HPDE6-E6E7 (cell line): ENCODE measurements at regions not wholly inside any gene's neighbourhood (a gene's known extent, or its start where the extent isn't known, plus 50 kb on each side); places are given as distances from the start of the nearest gene placed in this dataset.

ENCODE experiments used
- DNase-seq: peaks from one replicate; pipeline ENCODE4 v3.0.0; 2011; ENCODE audit warnings: missing footprints; ENCODE audit errors: extremely low spot score

DNA sequence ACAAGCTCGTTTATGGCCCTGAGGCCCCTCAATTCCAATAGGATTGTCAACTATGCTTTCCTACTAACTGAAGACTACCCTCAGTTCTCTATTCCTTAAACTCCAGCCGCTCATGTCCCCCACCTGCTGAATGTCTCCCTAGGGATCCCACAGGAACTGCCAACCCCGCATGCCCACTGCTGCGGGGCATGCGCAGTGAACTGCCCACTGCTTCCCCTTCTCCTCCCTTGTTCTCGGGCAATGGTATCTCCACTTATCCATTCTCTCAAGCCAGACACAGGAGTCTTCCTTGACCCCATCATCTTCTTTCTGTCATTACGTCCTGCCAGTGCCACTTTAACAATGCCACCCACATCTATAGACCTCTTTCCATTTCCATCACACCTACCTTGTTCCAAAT lies 90.0 kb downstream of the FGF18 start:
- DNase-seq = no peak

- no peak for DNase-seq
Measured at GRCh38 chr5:171512397-171512796, 93.0 kb downstream of the FGF18 start.

DNA sequence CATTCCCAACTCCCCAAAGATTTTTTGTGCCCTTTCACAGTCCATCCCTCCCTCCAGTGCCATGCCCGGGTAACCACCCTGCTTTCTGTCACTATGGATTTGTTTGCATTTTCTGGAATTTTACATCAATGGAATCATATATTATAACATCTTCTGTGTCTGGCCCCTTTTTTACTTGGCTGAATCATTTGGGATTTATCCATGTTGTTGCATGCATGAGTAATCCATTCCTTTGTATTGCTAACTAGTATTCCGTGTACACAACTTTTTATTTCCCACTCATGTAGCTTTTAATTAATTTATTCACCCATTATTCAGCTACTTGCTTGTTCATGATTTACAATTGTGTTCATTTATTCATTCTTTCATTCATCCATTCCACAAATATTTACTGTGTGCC lies 94.1 kb downstream of the FGF18 start:
- DNase-seq = no peak

DNA sequence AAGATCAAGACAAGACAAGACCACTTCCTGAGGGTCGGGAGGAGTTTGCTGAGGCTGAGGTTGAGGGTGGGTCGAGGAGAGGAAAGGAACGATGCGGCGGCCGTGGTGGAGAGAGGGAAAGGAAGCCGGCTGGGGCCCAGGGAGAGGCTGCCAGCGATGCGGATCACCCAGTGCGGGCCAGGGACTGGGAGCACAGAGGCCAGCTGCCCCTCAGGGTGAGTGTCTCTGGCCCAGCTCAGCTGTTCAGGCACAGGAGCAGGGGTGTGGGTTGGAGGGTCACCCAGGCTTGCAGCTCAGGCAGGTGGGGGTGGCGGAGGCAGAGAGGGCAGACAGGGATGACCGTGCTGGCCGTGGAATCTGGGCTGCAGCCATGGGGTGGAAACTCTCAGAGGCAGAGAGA lies 99.5 kb downstream of the FGF18 start:
- DNase-seq = no peak

DNA sequence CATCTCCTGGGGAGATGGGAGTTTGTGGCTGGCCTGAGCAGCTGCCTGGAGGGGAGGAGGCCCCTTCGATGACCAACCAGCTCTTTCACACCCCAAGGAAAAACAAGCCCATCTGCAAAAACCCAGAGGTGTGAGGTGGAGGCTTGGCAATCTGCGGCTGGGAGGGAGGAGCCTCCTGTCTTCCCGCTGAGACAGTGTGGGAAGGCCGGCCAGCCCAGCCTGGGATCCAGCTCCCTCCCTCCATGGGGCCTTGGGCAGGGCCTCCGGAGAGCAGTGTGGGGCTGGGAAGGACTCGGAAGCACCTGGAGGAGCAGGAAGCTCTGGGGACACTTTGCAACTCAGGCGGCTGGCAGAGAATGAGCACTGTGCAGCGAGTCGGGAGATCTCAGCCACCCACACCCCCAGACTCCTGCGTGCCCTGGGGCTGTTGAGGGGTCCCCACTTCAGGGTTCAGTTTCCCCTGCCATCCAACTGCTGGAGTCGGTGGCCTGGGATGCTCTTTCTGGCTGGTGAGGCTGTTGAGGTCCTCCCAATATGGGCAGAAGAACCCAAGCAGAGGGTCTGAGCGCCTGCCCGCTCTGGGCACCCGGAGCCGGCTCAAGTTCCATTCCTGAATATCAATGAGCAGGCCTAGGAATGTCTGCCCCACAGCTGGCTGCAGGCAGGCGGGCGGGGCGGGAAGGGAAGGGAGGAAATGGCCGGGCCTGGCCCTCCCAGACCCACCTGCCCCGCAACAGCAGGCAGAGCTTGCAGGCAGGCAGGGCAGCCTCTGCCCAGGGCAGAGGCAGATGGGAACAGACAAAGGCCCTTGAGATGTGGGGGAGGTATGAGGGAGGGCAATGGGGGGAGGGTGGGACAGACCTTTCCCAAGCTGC lies 101.1 kb downstream of the FGF18 start:
- no peak for DNase-seq

- DNase-seq = peak; percentile 96
Measured at GRCh38 chr5:171521219-171521633, 101.8 kb downstream of the FGF18 start.

DNA sequence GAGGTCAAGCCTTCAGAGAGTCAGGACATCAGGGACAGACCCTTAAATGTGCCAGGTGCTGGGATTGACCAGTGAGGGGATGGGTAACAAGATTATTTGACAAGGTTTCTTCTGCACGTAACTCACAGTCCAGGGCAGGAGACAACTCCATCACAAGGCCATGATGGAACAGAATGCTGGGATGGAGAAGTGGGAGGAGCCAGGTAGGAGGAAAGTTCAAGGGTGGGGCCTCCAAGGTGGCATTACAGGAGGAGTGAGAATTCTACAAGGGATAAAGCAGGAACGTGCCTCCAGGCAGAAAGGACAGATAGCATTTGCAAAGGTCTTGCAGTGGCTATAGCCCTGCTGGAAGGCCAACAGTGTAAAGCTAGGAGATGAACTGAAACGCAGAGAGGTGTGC lies 102.2 kb downstream of the FGF18 start:
- no peak for DNase-seq

DNA sequence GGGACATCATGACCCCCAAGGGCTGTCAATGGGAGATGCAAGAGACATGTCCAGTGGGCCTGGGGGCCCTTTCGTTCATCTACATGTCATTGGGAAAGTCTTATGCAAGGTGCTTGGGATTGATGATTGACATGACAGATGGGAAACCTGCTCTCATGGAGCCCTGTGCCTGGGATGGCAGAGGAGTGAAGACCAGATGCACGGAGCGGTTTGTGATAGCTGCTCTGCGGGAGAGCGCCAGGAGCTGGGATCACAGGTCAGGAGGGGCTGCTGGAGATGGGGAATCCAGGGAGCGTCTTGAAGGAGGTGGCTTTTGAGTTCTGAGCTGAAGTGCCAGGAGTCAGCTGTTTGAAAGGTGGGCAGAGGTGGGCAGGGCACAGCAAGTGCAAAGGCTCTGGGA lies 104.3 kb downstream of the FGF18 start:
- no peak for DNase-seq

DNA sequence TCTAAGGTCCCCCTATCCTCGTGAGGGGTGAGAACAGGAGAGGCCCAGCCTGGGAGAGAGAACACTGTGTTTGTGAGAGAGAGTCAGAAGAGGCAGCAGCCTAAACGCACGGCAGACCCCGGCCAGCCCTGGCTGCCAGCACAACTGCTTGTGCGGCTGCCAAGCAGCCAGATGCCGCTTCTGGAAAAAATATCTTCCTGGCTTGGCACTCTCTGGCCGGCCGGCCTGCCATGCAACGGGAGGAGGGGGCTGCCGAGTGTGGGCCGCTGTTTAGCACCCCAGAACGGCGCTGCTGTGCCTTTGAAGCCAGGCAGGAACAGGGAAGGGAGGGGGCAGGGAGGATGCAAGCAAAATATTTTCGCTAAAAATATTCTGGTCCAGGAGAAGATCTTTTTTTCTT lies 105.0 kb downstream of the FGF18 start:
- no peak for DNase-seq

- DNase-seq = no peak
Measured at GRCh38 chr5:171525085-171525484, 105.6 kb downstream of the FGF18 start.

DNA sequence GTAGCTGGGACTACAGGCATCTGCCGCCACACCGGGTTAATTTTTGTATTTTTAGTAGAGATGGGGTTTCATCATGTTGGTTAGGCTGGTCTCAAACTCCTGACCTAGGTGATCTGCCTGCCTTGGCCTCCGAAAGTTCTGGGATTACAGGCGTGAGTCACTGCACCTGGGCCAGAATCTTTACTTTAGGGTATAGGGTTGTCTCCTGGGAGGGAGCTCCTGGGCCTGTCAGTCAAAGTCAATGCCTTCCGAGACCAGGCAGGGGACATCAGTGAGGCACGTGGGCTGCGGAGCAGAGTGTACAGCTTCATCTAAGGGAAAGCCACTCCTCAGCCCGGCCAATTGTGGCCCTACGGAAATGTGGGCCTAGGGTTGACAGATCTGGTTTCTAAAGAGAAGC lies 108.6 kb downstream of the FGF18 start:
- no peak for DNase-seq

GRCh38 chr5:171528865-171529614 lies 109.6 kb downstream of the FGF18 start:
- DNase-seq = no peak

DNA sequence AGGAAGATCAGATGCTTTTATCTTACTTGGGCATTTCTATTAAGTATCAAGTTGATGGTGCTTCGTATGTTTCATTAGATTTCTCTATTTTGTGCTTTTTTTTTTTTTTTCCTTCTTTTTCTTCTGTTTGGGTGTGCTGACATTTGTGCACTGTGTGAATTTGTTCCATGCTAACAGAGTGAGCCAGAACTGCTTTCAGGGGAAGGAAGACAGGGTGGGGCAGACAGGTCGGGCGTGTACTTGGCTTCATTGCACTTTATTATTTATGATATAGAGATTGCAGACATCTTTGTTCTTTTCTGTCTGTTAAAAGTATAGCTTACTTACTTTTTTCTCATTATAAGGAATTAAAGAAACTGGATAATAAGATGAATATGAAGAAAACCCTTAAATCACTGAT lies 112.2 kb downstream of the FGF18 start:
- DNase-seq = no peak

- no peak for DNase-seq
Measured at GRCh38 chr5:171533153-171533552, 113.7 kb downstream of the FGF18 start.

DNA sequence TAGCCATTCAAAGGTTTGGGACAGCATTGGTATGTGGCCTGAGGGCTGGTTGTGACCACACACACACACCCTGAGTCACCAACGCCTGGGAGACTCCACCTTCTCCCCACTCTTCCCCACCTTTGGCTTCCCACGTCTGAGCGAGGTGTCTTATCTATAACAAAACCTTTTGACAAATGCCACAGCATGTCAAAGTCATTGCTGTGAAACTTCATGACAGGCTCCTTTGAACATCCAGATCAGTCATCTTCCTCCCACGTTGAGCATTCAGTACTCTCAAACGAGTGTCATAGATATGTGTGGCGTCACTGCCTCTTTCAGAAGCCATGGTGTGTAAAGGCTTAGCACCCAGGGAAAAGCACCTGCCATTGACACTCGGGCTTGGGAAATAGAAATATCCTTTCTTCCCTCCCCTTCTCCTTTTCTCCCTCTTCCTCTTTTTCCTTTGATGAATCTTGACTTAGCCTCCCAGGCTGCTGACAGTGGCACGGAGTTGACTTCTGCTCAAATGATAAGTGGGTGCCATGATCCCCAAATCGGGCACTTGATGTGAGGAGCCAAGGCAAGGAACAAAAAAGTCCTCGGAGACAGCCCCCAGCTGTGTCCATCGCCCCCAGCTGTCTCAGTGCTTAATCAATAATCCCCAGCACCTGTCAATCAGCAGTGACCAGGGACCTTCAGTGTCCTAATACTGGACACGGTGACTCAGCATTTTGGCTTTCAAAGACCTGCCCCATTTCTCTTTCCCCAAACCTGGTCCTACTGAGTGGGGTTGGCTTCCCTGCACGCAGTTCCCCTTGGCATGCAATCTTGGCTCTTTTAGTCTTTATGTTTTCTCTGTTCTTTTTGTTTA lies 114.8 kb downstream of the FGF18 start:
- DNase-seq = no peak

DNA sequence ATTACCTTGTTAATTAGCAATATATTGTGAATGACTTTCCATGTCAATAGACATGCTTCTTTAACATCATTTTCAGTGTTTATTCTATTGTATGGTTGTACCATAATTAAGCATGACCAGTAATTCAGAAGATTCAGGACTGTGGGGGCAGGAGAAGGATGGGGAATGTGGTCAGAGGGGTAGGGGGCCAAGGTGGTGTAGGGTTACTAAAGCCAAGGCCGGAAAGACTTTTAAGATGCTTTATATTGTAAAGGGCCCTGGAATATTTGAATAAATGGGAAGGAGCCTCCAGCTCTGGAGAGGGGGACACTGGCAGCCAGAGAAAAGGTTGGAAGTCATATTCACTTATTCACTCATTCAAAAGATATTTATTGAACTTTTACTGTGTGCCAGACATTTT lies 115.7 kb downstream of the FGF18 start:
- DNase-seq = no peak

DNA sequence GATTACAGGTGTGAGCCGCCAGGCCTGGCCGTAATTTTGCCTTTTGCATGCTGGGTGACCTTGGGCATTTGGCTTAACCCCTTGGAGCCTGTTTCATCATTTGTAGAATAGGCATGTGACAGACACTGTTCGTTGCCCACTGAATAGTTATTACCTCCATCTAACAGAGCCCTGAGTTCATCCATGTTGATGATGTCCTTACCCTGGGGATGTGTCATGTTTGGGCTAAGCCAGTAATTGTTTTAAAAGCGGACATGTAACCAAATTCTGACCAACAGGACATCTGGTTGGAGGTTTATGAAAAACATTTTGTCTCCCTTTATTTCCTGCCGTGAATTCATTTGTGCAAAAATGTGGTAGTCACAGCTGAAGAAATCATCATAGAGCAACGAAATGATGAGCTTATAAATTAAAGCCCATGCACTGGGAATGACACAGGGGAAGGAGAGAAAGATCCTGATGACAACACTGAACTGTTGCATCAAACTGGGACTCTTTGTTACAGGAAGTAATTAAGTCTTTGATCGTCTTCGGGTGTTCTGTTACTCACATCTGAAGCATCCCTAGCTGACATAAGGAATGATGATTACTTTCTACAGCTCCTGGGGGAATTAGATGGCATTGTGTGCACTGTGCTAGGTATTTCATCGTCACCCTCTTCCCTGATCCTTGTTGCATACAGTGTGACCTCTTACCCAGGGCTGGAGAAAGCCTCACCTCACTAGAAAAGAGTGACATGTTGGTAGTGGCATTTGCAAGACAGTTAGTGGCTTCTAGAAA lies 117.8 kb downstream of the FGF18 start:
- DNase-seq = no peak

- DNase-seq = no peak
Measured at GRCh38 chr5:171537923-171538537, 118.6 kb downstream of the FGF18 start.

- no peak for DNase-seq
Measured at GRCh38 chr5:171538681-171539080, 119.2 kb downstream of the FGF18 start.

GRCh38 chr5:171540865-171541264 lies 121.4 kb downstream of the FGF18 start:
- DNase-seq = no peak

- no peak for DNase-seq
Measured at GRCh38 chr5:171541341-171541776, 121.9 kb downstream of the FGF18 start.
